GM23338 (cell line): ENCODE measurements at regions not wholly inside any gene's neighbourhood (a gene's known extent, or its start where the extent isn't known, plus 50 kb on each side); places are given as distances from the start of the nearest gene placed in this dataset.

Experiments used
- ATAC-seq: fragments of 200-7000 bp; cut with Tn5 transposase; 3 replicates; pipeline ENCODE4 v1.9.1; 2020
- DNase-seq: peaks from one replicate; pipeline ENCODE4 v3.0.0-alpha.2; 2015; ENCODE audit warnings: low spot score
- H2AFZ ChIP-seq: fragments of 200-600 bp; sonication (generic); 2 replicates; pipeline ENCODE4 v1.8.0; 2016; ENCODE audit warnings: antibody characterized with exemption, mild to moderate bottlenecking, moderate library complexity
- H3F3A ChIP-seq: fragments of 200-600 bp; sonication (generic); replicated peaks from 2 replicates; pipeline ENCODE4 v1.8.0; 2017; ENCODE audit warnings: antibody characterized with exemption, mixed run types, low read depth
- H3K27ac ChIP-seq: fragments of 200-600 bp; sonication (generic); 2 replicates; pipeline ENCODE4 v1.6.1; 2016; ENCODE audit warnings: low read depth
- H3K27me3 ChIP-seq: fragments of 200-600 bp; sonication (generic); 2 replicates; pipeline ENCODE4 v1.8.0; 2016; ENCODE audit warnings: mild to moderate bottlenecking, mixed run types, moderate library complexity; ENCODE audit not compliant: insufficient read depth
- H3K36me3 ChIP-seq: fragments of 200-600 bp; sonication (generic); 2 replicates; pipeline ENCODE4 v1.8.0; 2016; ENCODE audit warnings: mild to moderate bottlenecking; ENCODE audit not compliant: insufficient read depth
- H3K4me1 ChIP-seq: fragments of 200-600 bp; sonication (generic); 2 replicates; pipeline ENCODE4 v1.8.0; 2016; ENCODE audit warnings: mild to moderate bottlenecking, moderate library complexity; ENCODE audit not compliant: insufficient read depth
- H3K4me2 ChIP-seq: fragments of 200-600 bp; sonication (generic); 2 replicates; pipeline ENCODE4 v1.7.1; 2017; ENCODE audit warnings: mixed run types
- H3K4me3 ChIP-seq: fragments of 200-600 bp; sonication (generic); 2 replicates; pipeline ENCODE4 v1.6.1; 2016; ENCODE audit warnings: mixed run types
- H3K79me2 ChIP-seq: fragments of 200-600 bp; sonication (generic); replicated peaks from 2 replicates; pipeline ENCODE4 v1.8.0; 2017; ENCODE audit warnings: mild to moderate bottlenecking; ENCODE audit not compliant: insufficient read depth
- H3K9me2 ChIP-seq: fragments of 200-600 bp; sonication (generic); 2 replicates; pipeline ENCODE4 v1.8.0; 2017; ENCODE audit not compliant: insufficient read depth
- H4K20me1 ChIP-seq: fragments of 200-600 bp; sonication (generic); replicated peaks from 2 replicates; pipeline ENCODE4 v1.8.0; 2017; ENCODE audit warnings: mild to moderate bottlenecking; ENCODE audit not compliant: insufficient read depth
- H3K27ac Mint-ChIP-seq: 2 replicates; pipeline ENCODE4 v1.8.0; 2020; ENCODE audit warnings: inconsistent platforms, mild to moderate bottlenecking, moderate library complexity, mixed read lengths
- H3K27me3 Mint-ChIP-seq: 3 replicates; pipeline ENCODE4 v1.8.0; 2022; ENCODE audit warnings: low read depth, mild to moderate bottlenecking, moderate library complexity, mixed read lengths, inconsistent platforms; ENCODE audit not compliant: insufficient read depth, poor library complexity
- H3K36me3 Mint-ChIP-seq: 3 replicates; pipeline ENCODE4 v1.8.0; 2021; ENCODE audit warnings: low read depth, mild to moderate bottlenecking, inconsistent platforms, moderate library complexity, mixed read lengths
- H3K4me1 Mint-ChIP-seq: 3 replicates; pipeline ENCODE4 v1.8.0; 2020; ENCODE audit warnings: mild to moderate bottlenecking, inconsistent platforms, mixed read lengths
- H3K4me3 Mint-ChIP-seq: 3 replicates; pipeline ENCODE4 v1.8.0; 2021; ENCODE audit warnings: moderate library complexity, mild to moderate bottlenecking, inconsistent platforms, mixed read lengths
- H3K9me3 Mint-ChIP-seq: 3 replicates; pipeline ENCODE4 v1.8.0; 2020; ENCODE audit warnings: moderate library complexity, mild to moderate bottlenecking, inconsistent platforms, mixed read lengths
- CREB1 ChIP-seq: fragments of 250-450 bp; sonication (Bioruptor Pico); IDR thresholded peaks from 2 replicates; pipeline ENCODE4 v1.5.0; 2020; ENCODE audit warnings: low read depth, mild to moderate bottlenecking, moderate library complexity
- EZH2 ChIP-seq: fragments of 200-600 bp; sonication (generic); IDR thresholded peaks from one replicate; pipeline ENCODE4 v1.8.0; 2017; ENCODE audit warnings: antibody characterized with exemption, mild to moderate bottlenecking, low read depth; ENCODE audit not compliant: unreplicated experiment
- EZH2phosphoT487 ChIP-seq: fragments of 200-600 bp; sonication (generic); IDR thresholded peaks from one replicate; pipeline ENCODE4 v1.8.1; 2018; ENCODE audit warnings: antibody characterized with exemption; ENCODE audit not compliant: unreplicated experiment
- JUNB ChIP-seq: IDR thresholded peaks from one replicate; pipeline ENCODE4 v1.6.1; 2016; ENCODE audit warnings: antibody characterized with exemption; ENCODE audit not compliant: unreplicated experiment
- NANOG ChIP-seq: IDR thresholded peaks from 2 replicates; pipeline ENCODE4 v1.6.1; 2016; ENCODE audit warnings: antibody characterized with exemption, borderline replicate concordance
- POLR2AphosphoS5 ChIP-seq: IDR thresholded peaks from 2 replicates; pipeline ENCODE4 v1.6.1; 2016; ENCODE audit warnings: antibody characterized with exemption, low read depth
- ZNF114 ChIP-seq: fragments of 250-450 bp; sonication (Bioruptor Pico); IDR thresholded peaks from 2 replicates; pipeline ENCODE4 v1.5.0; 2020; ENCODE audit warnings: mild to moderate bottlenecking, moderate library complexity
- ZNF331 ChIP-seq: fragments of 250-450 bp; sonication (Bioruptor Pico); IDR thresholded peaks from 2 replicates; pipeline ENCODE4 v1.5.0; 2020; ENCODE audit warnings: low read depth, mild to moderate bottlenecking, moderate library complexity
- TF ChIP-seq, protein P1 (sequence below): IDR thresholded peaks from 2 replicates; pipeline ENCODE4 v1.6.1; 2016; ENCODE audit warnings: antibody characterized with exemption
- TF ChIP-seq, protein P2 (sequence below): IDR thresholded peaks from one replicate; pipeline ENCODE4 v1.6.1; 2018; ENCODE audit warnings: antibody characterized with exemption; ENCODE audit not compliant: unreplicated experiment

GRCh38 chr20:6467562-6467961, 299.9 kb upstream of the BMP2 start:
- Mint-ChIP-seq H3K27ac (no peak overlapping the region), H3K4me3 (no peak overlapping the region), H3K9me3 (no peaks in the 10 kb centered on the region), H3K27me3 (no peaks in the 10 kb centered on the region), H3K36me3 (no peaks in the 10 kb centered on the region), H3K4me1 (no peaks in the 10 kb centered on the region)
- H3K4me2 ChIP-seq, result no peak overlapping the region
- H2AFZ ChIP-seq, result no peak overlapping the region
- H3K9me2 ChIP-seq, result no peaks in the 10 kb centered on the region
- H4K20me1 ChIP-seq, result no peaks in the 10 kb centered on the region
- H3K4me1 ChIP-seq, result no peaks in the 10 kb centered on the region
- H3K36me3 ChIP-seq, result no peaks in the 10 kb centered on the region
- no peaks in the 10 kb centered on the region for H3F3A ChIP-seq
- H3K27me3 ChIP-seq, result no peaks in the 10 kb centered on the region
- no peak for ATAC-seq
- DNase-seq, result no peak
- H3K79me2 ChIP-seq, result no peaks in the 10 kb centered on the region
- TF ChIP-seq POLR2AphosphoS5 (no peak), NANOG (no peak), CREB1 (CRISPR knock-in tag) (no peak), ZNF331 (CRISPR knock-in tag) (no peak), ZNF114 (no peak), EZH2 (no peak)
- TF ChIP-seq, protein P1, sequence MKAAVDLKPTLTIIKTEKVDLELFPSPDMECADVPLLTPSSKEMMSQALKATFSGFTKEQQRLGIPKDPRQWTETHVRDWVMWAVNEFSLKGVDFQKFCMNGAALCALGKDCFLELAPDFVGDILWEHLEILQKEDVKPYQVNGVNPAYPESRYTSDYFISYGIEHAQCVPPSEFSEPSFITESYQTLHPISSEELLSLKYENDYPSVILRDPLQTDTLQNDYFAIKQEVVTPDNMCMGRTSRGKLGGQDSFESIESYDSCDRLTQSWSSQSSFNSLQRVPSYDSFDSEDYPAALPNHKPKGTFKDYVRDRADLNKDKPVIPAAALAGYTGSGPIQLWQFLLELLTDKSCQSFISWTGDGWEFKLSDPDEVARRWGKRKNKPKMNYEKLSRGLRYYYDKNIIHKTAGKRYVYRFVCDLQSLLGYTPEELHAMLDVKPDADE, result no peak
- no peak overlapping the region for H3K4me3 ChIP-seq
- H3K27ac ChIP-seq, result no peak overlapping the region

- no peak overlapping the region for H3K27ac Mint-ChIP-seq
- no peaks in the 10 kb centered on the region for H3K4me1 Mint-ChIP-seq
- H3K36me3 ChIP-seq, result no peaks in the 10 kb centered on the region
- no peak overlapping the region for H3K4me3 ChIP-seq
- no peaks in the 10 kb centered on the region for H3K27me3 ChIP-seq
- no peaks in the 10 kb centered on the region for H3F3A ChIP-seq
- ATAC-seq, result no peak
- no peaks in the 10 kb centered on the region for H3K36me3 Mint-ChIP-seq
- DNase-seq, result no peak
- no peak overlapping the region for H2AFZ ChIP-seq
- no peaks in the 10 kb centered on the region for H4K20me1 ChIP-seq
- H3K27me3 Mint-ChIP-seq, result no peaks in the 10 kb centered on the region
- no peak overlapping the region for H3K4me2 ChIP-seq
- no peaks in the 10 kb centered on the region for H3K9me2 ChIP-seq
- no peak overlapping the region for H3K27ac ChIP-seq
- no peaks in the 10 kb centered on the region for H3K79me2 ChIP-seq
- no peak overlapping the region for H3K4me3 Mint-ChIP-seq
- H3K9me3 Mint-ChIP-seq, result no peaks in the 10 kb centered on the region
- no peaks in the 10 kb centered on the region for H3K4me1 ChIP-seq
- TF ChIP-seq, protein P1, result no peak
- TF ChIP-seq NANOG, result no peak
- TF ChIP-seq CREB1 (CRISPR knock-in tag), result no peak
- TF ChIP-seq JUNB, result no peak
- no peak for TF ChIP-seq POLR2AphosphoS5
- TF ChIP-seq EZH2, result no peak
- TF ChIP-seq, protein P2, sequence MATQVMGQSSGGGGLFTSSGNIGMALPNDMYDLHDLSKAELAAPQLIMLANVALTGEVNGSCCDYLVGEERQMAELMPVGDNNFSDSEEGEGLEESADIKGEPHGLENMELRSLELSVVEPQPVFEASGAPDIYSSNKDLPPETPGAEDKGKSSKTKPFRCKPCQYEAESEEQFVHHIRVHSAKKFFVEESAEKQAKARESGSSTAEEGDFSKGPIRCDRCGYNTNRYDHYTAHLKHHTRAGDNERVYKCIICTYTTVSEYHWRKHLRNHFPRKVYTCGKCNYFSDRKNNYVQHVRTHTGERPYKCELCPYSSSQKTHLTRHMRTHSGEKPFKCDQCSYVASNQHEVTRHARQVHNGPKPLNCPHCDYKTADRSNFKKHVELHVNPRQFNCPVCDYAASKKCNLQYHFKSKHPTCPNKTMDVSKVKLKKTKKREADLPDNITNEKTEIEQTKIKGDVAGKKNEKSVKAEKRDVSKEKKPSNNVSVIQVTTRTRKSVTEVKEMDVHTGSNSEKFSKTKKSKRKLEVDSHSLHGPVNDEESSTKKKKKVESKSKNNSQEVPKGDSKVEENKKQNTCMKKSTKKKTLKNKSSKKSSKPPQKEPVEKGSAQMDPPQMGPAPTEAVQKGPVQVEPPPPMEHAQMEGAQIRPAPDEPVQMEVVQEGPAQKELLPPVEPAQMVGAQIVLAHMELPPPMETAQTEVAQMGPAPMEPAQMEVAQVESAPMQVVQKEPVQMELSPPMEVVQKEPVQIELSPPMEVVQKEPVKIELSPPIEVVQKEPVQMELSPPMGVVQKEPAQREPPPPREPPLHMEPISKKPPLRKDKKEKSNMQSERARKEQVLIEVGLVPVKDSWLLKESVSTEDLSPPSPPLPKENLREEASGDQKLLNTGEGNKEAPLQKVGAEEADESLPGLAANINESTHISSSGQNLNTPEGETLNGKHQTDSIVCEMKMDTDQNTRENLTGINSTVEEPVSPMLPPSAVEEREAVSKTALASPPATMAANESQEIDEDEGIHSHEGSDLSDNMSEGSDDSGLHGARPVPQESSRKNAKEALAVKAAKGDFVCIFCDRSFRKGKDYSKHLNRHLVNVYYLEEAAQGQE, result no peak
- TF ChIP-seq ZNF331 (CRISPR knock-in tag), result no peak
- TF ChIP-seq EZH2phosphoT487, result no peak
Observed at GRCh38 chr20:6466075-6466810, 301.2 kb upstream of the BMP2 start.
